Thyroid gland (tissue), 4 donors: ENCODE measurements at regions not wholly inside any gene's neighbourhood (a gene's known extent, or its start where the extent isn't known, plus 50 kb on each side); places are given as distances from the start of the nearest gene placed in this dataset.
"Not testable (repeated sequence)": the region's sequence is repeated elsewhere in the genome, so short reads cannot be mapped to it uniquely, and the experiment has no call there.

Experiments used
- DNase-seq, 2 donors: peaks; one replicate each; pipeline ENCODE4 v3.0.0-alpha.2; 2019
- H3K27ac ChIP-seq, 3 donors: fragments of 200-600 bp; sonication (generic); 1 replicate in 2 of 3; 2 replicates in 1 of 3; pipeline ENCODE4 v1.5.1; 2016 to 2019; ENCODE audit warnings: mild to moderate bottlenecking in 1 of 3, moderate library complexity in 1 of 3
- H3K27me3 ChIP-seq: fragments of 200-600 bp; sonication (generic); one replicate; pipeline ENCODE4 v1.5.1; 2019
- H3K36me3 ChIP-seq, 2 donors: fragments of 200-600 bp; sonication (generic); one replicate each; pipeline ENCODE4 v1.5.1; 2016 to 2019
- H3K4me1 ChIP-seq, 2 donors: fragments of 200-600 bp; sonication (generic); one replicate each; pipeline ENCODE4 v1.5.1; 2017 to 2019
- H3K4me3 ChIP-seq, 3 donors: fragments of 200-600 bp; sonication (generic); replicated peaks in 1 of 3; 1 replicate in 2 of 3; 2 replicates in 1 of 3; pipeline ENCODE4 v1.5.1; 2016; ENCODE audit warnings: mild to moderate bottlenecking in 1 of 3
- H3K9me3 ChIP-seq: fragments of 200-600 bp; sonication (generic); one replicate; pipeline ENCODE4 v1.5.1; 2017
- POLR2A ChIP-seq, 2 donors: fragments of 450-650 bp; IDR thresholded peaks; one replicate each; pipeline ENCODE4 v1.6.1; 2017; ENCODE audit warnings: antibody characterized with exemption in 2 of 2, mild to moderate bottlenecking in 2 of 2, moderate library complexity in 1 of 2
- WGBS, 2 donors: methylation state at CpG; one replicate each; pipeline ENCODE4 v1.1.5; 2017; 5-methylcytosine and 5-hydroxymethylcytosine counted together
- intact Hi-C: fragments of 100-400 bp; cut with DNase I; formaldehyde crosslinking; loops from one replicate; pipeline ENCODE4 v1.15.1; 2023
- TF ChIP-seq, protein P1 (sequence below), 6 experiments: fragments of 200-600 bp in 3 of 6; fragments of 450-650 bp in 3 of 6; sonication (generic) in 3 of 6; IDR thresholded peaks; one replicate each; pipeline ENCODE4 v1.5.1; 2016 to 2019; ENCODE audit warnings: antibody characterized with exemption in 6 of 6, mild to moderate bottlenecking in 2 of 6, inconsistent platforms in 1 of 6, moderate library complexity in 1 of 6

DNA sequence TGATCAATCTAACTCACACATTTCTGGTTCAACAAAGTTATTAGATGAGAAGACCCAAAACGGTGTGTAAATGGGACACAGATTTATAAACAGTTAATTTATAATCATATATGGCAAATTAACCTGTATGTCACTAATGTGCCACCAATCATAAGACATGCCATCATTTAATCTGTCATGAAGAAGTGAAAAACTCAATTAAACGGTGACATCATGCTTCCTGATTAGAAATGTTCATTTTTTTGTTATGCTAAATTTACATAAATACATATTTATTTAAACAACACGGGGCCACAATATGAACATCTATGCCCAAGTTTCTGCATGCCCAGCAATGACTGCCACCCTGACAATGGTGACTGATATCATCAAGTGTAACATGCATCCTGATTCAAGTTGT, 164.1 kb upstream of the EEA1 start:
- H3K4me3 ChIP-seq, result no peak overlapping the region
- H3K4me1 ChIP-seq, result no peaks in the 10 kb centered on the region
- H3K27ac ChIP-seq, result no peak overlapping the region
- H3K9me3 ChIP-seq, result no peaks in the 10 kb centered on the region
- no peaks in the 10 kb centered on the region for H3K36me3 ChIP-seq
- no peaks in the 10 kb centered on the region for H3K27me3 ChIP-seq
- 83 to 85% methylated on average over 3 of the region's 3 CpGs for WGBS, 2 donors
- intact Hi-C loops, result no loop called here
- DNase-seq, result no peak
- TF ChIP-seq, protein P1, sequence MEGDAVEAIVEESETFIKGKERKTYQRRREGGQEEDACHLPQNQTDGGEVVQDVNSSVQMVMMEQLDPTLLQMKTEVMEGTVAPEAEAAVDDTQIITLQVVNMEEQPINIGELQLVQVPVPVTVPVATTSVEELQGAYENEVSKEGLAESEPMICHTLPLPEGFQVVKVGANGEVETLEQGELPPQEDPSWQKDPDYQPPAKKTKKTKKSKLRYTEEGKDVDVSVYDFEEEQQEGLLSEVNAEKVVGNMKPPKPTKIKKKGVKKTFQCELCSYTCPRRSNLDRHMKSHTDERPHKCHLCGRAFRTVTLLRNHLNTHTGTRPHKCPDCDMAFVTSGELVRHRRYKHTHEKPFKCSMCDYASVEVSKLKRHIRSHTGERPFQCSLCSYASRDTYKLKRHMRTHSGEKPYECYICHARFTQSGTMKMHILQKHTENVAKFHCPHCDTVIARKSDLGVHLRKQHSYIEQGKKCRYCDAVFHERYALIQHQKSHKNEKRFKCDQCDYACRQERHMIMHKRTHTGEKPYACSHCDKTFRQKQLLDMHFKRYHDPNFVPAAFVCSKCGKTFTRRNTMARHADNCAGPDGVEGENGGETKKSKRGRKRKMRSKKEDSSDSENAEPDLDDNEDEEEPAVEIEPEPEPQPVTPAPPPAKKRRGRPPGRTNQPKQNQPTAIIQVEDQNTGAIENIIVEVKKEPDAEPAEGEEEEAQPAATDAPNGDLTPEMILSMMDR (IDR thresholded peaks at IDR 0.05), result no peak
- no peak for TF ChIP-seq POLR2A (IDR thresholded peaks at IDR 0.05)

DNA sequence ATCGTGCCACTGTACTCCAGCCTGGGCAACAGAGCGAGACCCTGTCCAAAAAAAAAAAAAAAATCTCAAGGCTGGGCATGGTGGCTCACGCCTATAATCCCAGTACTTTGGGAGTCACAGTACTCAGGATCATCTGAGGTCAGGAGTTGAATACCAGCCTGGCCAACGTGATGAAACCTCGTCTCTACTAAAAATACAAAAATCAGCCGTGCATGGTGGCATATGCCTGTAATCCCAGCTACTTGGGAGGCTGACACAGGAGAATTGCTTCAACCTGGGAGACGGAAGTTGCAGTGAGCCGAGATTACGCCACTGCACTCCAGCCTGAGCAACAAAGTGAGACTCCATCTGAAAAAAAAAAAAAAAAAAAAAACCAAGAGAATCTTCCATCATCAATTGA, 165.1 kb upstream of the EEA1 start:
- intact Hi-C loops, H3K36me3 ChIP-seq, H3K27ac ChIP-seq, H3K4me3 ChIP-seq, H3K9me3 ChIP-seq, H3K4me1 ChIP-seq, H3K27me3 ChIP-seq: not testable (repeated sequence)
- 73 to 74% methylated on average over 9 of the region's 9 CpGs for WGBS, 2 donors
- peak in 1 of 2 donors; percentile 2 for DNase-seq

DNA sequence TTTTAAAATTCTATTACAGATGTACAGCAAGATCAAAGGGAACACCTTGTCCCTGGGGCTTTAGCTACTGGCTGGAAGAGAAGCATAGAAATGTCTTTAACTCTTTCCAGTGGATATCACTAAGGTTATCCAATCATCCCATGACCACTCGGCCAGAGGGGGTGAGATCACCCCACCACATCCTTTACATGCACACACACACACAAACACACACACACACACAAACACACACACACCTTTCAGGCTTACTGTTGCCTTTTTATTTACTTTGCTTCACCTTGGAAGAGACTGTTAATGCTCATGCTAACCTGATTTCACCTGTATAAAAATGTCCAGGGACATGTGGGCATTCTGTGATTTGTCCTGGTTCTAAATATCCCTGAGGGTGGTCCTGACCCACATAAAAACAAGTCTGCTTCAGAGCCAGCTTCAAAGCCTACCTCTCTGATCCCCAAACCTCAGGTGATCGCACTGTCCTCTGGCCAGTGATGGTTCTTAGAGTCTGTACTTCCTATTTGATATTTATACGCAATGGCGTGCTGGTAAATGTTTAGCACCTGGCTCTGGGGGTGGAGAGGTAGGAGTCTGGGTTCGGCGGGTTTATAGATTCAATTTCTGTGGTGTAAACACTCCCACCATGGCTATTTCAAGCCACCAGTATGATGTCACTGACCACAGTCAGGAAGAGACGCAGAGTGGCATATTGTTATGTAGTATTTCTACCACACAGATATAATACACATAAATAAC, 166.1 kb upstream of the EEA1 start:
- H3K36me3 ChIP-seq, result no peaks in the 10 kb centered on the region
- no peaks in the 10 kb centered on the region for H3K27me3 ChIP-seq
- WGBS, 2 donors, result 87 to 88% methylated on average over 7 of the region's 7 CpGs
- H3K4me3 ChIP-seq, result no peak overlapping the region
- TF ChIP-seq, protein P1 (IDR thresholded peaks at IDR 0.05), result no peak
- no peak for TF ChIP-seq POLR2A (IDR thresholded peaks at IDR 0.05)
- no peak for DNase-seq
- H3K9me3 ChIP-seq, result no peaks in the 10 kb centered on the region
- H3K27ac ChIP-seq, result no peak overlapping the region
- H3K4me1 ChIP-seq, result no peaks in the 10 kb centered on the region
- intact Hi-C loops, result no loop called here

DNA sequence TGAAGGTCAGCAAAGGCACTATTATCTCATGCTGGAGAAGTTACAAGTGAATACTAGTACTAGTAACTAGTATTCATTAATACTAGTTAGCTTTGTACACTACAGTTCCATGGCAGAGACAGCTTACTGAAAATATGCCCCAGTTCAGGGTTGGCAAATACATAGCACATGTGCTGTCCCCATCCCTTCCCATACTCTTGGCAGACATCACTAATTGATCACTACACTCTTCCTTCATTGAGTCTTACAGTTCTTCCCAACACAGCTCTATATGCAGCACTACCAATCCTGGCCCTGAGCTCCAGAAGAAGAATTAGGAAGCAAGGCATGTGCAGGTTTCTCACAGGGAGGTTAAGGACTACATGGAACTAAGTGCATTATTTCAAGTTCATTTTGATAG, 168.3 kb upstream of the EEA1 start:
- no peak overlapping the region for H3K27ac ChIP-seq
- intact Hi-C loops, result no loop called here
- no peak for TF ChIP-seq POLR2A (IDR thresholded peaks at IDR 0.05)
- TF ChIP-seq, protein P1 (IDR thresholded peaks at IDR 0.05), result no peak
- DNase-seq, result no peak
- no peaks in the 10 kb centered on the region for H3K4me1 ChIP-seq
- no peaks in the 10 kb centered on the region for H3K9me3 ChIP-seq
- H3K4me3 ChIP-seq, result no peak overlapping the region
- no peaks in the 10 kb centered on the region for H3K36me3 ChIP-seq
- no peaks in the 10 kb centered on the region for H3K27me3 ChIP-seq

DNA sequence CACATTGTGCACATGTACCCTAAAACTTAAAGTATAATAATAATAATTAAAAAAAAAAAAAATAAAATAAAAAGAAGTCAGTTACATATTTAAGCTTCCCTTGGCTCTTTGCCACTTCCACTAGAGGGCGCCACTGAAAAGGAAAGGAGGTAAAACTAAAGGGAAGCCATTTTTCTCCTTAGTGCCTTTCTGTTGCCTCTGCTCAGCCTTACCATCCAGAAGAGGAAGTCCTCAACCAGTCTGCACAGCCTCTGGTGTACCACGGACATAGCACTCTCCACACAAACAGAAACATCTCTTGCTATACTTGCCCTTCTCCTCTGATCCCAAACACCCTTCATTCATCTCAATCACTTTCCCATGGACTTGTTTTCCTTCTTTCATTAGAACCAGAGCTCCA, 169.0 kb upstream of the EEA1 start:
- Histone ChIP-seq H3K9me3 (no peaks in the 10 kb centered on the region), H3K36me3 (no peaks in the 10 kb centered on the region), H3K27me3 (no peaks in the 10 kb centered on the region), H3K4me1 (no peaks in the 10 kb centered on the region), H3K4me3 (no peak overlapping the region), H3K27ac (no peak overlapping the region)
- TF ChIP-seq POLR2A (IDR thresholded peaks at IDR 0.05), result no peak
- TF ChIP-seq, protein P1 (IDR thresholded peaks at IDR 0.05), result peak in 4 of 6 experiments; percentile 13 to 54 (median 35)
- intact Hi-C loops, result no loop called here
- DNase-seq, result peak; percentile 51 to 65
- 55 to 64% methylated on average over 2 of the region's 2 CpGs for WGBS, 2 donors
